ENCODE measurements at regions not wholly inside any gene's neighbourhood (a gene's known extent, or its start where the extent isn't known, plus 50 kb on each side); places are given as distances from the start of the nearest gene placed in this dataset.

DNA sequence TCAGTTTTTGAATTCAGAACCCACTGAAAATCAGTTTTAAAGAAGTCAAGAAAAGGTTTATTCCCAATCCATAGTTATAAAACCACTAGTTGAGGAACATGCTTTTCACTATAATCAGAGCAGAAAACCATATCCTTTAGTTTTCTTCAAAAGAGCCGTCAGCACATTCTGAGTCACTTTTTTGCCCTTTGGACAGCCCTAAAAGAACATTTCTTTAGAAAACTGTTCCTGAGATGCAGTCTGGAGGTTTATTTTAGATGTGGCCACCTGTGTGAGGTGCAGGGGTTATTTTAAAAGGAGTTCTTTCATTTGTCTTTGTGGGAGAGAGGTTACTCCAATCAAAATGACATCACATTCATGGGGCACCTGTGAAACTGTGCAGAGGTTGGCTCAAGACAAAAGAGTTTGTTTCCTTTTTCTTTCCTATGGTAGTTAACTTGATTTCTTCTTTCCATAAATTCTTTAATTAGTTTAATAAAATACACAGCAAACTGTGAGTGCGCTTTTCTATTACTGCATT, 221.6 kb upstream of the RPS23 start:
- H3K4me2 ChIP-seq (ENCODE audit: low read length), result no peak overlapping the region
- no peaks in the 10 kb centered on the region for H3K4me1 ChIP-seq
- no peak overlapping the region for H3K27ac ChIP-seq
- TF ChIP-seq CTCF (IDR thresholded peaks at IDR 0.05), result no peak
- H3K27me3 ChIP-seq (ENCODE audit: control insufficient read depth, insufficient read depth, low read length), result no peaks in the 10 kb centered on the region
- no peaks in the 10 kb centered on the region for H3K9me3 ChIP-seq (ENCODE audit: control insufficient read depth, low read length)
- H3K4me3 ChIP-seq (ENCODE audit: low read depth, low read length), result no peak overlapping the region
- H3K36me3 ChIP-seq (ENCODE audit: control insufficient read depth, insufficient read depth, low read length), result no peaks in the 10 kb centered on the region
- no peaks in the 10 kb centered on the region for H3K79me2 ChIP-seq
- no peak overlapping the region for H2AFZ ChIP-seq
- no peak overlapping the region for H3K9ac ChIP-seq

DNA sequence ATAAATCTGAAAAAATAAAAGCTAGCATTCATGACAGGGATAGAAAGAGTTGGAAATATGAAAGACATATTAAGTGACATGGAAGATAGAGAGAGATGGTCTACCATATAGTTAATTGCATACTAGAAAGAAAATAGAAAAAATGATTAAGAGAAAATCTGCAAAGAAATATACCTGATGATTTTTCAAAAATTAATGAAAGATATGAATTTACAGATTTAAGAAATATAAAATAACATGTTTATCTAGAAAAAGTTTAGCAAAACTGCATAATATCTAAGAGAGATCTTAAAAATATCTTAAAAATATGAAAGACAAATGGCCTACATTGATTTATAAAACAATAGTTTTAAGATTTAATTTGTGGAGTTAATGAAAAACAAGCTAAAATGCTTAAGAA, 219.1 kb upstream of the RPS23 start:
- TF ChIP-seq CTCF (IDR thresholded peaks at IDR 0.05), result no peak
- H3K27ac ChIP-seq, result no peak overlapping the region
- no peaks in the 10 kb centered on the region for H3K36me3 ChIP-seq (ENCODE audit: control insufficient read depth, insufficient read depth, low read length)
- no peaks in the 10 kb centered on the region for H3K79me2 ChIP-seq
- H2AFZ ChIP-seq, result no peak overlapping the region
- no peaks in the 10 kb centered on the region for H3K9me3 ChIP-seq (ENCODE audit: control insufficient read depth, low read length)
- H3K27me3 ChIP-seq (ENCODE audit: control insufficient read depth, insufficient read depth, low read length), result no peaks in the 10 kb centered on the region
- no peak overlapping the region for H3K4me2 ChIP-seq (ENCODE audit: low read length)
- H3K9ac ChIP-seq, result no peak overlapping the region
- H3K4me3 ChIP-seq (ENCODE audit: low read depth, low read length), result no peak overlapping the region
- no peaks in the 10 kb centered on the region for H3K4me1 ChIP-seq

DNA sequence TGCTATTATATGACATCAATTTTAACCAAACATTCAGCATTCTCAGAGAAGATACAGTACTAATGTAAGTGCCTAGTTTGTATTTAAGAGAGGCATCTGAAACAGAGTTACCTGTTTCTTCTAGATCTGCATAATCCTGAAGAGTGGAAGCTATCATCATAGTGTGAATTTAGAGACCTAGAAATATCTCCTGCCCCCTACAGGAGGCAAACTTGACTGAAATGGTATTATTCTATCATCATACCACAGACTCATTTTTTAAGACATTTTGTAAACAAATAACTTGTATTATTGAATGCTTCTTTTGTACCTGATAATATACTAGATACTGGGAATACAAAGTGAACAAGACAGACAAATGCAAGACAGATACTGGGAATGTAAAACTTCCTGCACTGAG, 216.8 kb upstream of the RPS23 start:
- TF ChIP-seq CTCF (IDR thresholded peaks at IDR 0.05), result no peak
- Histone ChIP-seq H3K4me1 (no peaks in the 10 kb centered on the region), H2AFZ (no peak overlapping the region), H3K79me2 (no peaks in the 10 kb centered on the region), H3K27me3 (ENCODE audit: control insufficient read depth, insufficient read depth, low read length) (no peaks in the 10 kb centered on the region), H3K9ac (no peak overlapping the region), H3K27ac (no peak overlapping the region), H3K4me3 (ENCODE audit: low read depth, low read length) (no peak overlapping the region), H3K4me2 (ENCODE audit: low read length) (no peak overlapping the region), H3K36me3 (ENCODE audit: control insufficient read depth, insufficient read depth, low read length) (no peaks in the 10 kb centered on the region), H3K9me3 (ENCODE audit: control insufficient read depth, low read length) (no peaks in the 10 kb centered on the region)

DNA sequence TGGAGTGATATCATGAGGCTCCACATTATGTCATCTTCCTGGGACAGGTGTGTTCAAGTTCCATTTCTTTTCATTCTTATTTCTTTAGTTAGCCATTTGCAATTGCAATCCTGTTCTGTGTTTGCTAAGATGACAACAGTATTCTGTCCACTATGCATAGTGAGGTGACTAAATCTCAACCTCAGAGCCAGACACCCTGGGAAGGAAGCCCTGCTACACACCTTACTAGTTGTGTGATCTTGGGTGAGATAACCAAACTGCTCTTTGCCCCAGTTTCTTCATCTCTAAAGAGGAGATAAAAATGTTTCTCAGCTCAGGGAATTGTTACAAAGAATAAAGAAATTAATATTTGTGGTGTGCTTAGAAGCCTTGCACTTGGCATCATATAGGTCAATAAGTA, 215.1 kb upstream of the RPS23 start:
- H3K4me1 ChIP-seq, result no peaks in the 10 kb centered on the region
- no peak overlapping the region for H3K9ac ChIP-seq
- no peaks in the 10 kb centered on the region for H3K36me3 ChIP-seq (ENCODE audit: control insufficient read depth, insufficient read depth, low read length)
- H3K4me2 ChIP-seq (ENCODE audit: low read length), result no peak overlapping the region
- H3K27me3 ChIP-seq (ENCODE audit: control insufficient read depth, insufficient read depth, low read length), result no peaks in the 10 kb centered on the region
- TF ChIP-seq CTCF (IDR thresholded peaks at IDR 0.05), result no peak
- no peak overlapping the region for H3K27ac ChIP-seq
- no peak overlapping the region for H2AFZ ChIP-seq
- no peaks in the 10 kb centered on the region for H3K9me3 ChIP-seq (ENCODE audit: control insufficient read depth, low read length)
- no peak overlapping the region for H3K4me3 ChIP-seq (ENCODE audit: low read depth, low read length)
- H3K79me2 ChIP-seq, result no peaks in the 10 kb centered on the region

DNA sequence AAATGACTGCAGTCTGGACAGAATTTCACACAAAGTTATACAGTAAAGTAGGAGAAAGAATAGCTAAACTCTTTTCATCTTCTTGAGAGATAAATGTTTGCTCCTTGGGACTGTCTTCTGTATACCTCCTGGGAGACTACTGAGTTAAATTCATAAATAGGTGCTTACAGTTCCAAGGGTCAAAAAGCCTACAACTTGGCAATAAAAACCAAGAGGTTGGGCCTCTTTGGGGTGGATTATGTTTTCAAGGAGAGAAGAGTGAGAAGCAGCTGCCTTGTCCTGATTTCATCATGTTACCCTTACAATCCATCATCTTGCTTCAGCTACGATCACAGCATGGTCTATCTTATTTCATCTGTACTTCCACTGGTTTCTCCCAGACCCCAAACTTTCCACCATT, 213.2 kb upstream of the RPS23 start:
- Histone ChIP-seq H2AFZ (no peak overlapping the region), H3K27me3 (ENCODE audit: control insufficient read depth, insufficient read depth, low read length) (no peaks in the 10 kb centered on the region), H3K79me2 (no peaks in the 10 kb centered on the region), H3K4me1 (no peaks in the 10 kb centered on the region), H3K4me3 (ENCODE audit: low read depth, low read length) (no peak overlapping the region), H3K27ac (no peak overlapping the region), H3K36me3 (ENCODE audit: control insufficient read depth, insufficient read depth, low read length) (no peaks in the 10 kb centered on the region), H3K9ac (no peak overlapping the region), H3K4me2 (ENCODE audit: low read length) (no peak overlapping the region), H3K9me3 (ENCODE audit: control insufficient read depth, low read length) (no peaks in the 10 kb centered on the region)
- no peak for TF ChIP-seq CTCF (IDR thresholded peaks at IDR 0.05)

Measured in parathyroid adenoma (tissue), 2 donors.